HG03108 (cell line): ENCODE measurements at regions not wholly inside any gene's neighbourhood (a gene's known extent, or its start where the extent isn't known, plus 50 kb on each side); places are given as distances from the start of the nearest gene placed in this dataset.
A peak's percentile ranks its signal among the peaks of the same experiment; 100 is the strongest.

ENCODE experiments used
- ATAC-seq: cut with Tn5 transposase; IDR thresholded peaks from one replicate; pipeline ENCODE4 v1.9.1; 2021; ENCODE audit warnings: moderate library complexity; ENCODE audit not compliant: unreplicated experiment

- ATAC-seq: no peak
Observed at GRCh38 chr12:77777274-77777673, 53.4 kb upstream of the NAV3 start.

- ATAC-seq: no peak
Observed at GRCh38 chr12:77774761-77775160, 55.9 kb upstream of the NAV3 start.

DNA sequence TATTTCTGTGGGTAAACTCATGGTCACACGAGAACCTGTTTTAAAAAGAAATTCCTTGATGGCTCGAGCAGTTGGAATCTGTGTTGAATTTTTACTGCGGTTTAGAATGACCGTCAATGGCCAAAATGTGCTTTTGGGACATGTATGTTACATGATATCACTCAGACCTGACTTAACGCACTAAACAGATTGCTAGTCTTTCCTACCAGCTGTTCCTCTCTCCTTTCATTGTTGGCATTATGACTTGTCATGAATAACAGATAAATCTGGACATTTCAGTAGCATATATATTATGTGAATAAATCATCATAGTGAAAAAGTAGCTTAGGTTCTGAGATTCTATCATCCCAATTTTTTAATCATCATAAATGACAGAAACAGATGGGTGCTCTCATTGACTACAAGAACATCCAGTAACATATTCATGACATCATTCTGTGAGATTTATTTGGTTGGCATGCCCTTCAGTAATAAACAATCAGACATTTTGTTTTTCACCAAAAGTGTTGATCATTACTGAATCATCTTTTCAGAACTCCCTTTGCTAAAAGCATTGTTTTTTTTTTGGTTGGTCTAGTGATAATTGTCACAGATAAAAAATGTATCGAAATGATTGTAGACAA lies 57.9 kb upstream of the NAV3 start:
- ATAC-seq: no peak

- ATAC-seq: no peak
Observed at GRCh38 chr12:77768558-77768957, 62.1 kb upstream of the NAV3 start.

GRCh38 chr12:77767756-77768343 lies 62.8 kb upstream of the NAV3 start:
- no peak for ATAC-seq

DNA sequence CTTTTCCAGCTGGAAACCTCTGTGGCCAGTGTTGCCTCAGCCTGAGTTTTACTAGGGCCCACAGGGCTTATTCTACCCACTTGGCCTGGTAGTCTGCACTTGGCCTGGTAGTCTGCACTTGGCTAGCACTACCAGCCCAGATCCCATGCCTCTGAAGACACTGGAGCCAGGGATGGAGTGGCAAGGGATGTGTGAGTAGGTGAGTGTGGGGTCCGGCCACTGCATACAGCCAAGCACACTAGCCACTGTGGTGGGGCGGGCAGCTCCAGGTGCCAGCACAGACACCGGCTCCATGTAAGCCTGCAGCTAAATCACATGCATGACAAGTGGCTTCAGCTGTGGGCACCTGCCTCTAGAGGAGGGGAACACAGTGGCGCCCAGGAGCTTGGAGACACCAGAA lies 63.4 kb upstream of the NAV3 start:
- ATAC-seq: no peak

DNA sequence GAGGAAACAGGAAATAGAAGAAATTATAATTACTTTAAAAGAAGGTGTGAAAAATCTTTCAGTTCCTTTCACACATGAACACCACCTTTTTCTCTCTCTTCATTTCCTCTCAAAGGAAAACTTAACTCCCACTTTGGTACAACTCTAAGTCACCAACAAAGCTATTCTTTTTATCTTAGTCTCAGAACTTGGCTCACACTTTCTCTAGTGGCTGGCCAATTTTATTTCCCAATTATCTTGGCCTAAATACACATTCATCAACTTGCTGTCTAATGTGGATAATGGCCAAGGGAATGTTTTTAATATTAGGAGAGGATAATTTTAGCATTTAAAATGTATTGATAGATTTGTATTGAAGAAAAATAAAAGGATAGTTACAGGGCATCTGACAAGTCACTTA lies 64.5 kb upstream of the NAV3 start:
- ATAC-seq: no peak

DNA sequence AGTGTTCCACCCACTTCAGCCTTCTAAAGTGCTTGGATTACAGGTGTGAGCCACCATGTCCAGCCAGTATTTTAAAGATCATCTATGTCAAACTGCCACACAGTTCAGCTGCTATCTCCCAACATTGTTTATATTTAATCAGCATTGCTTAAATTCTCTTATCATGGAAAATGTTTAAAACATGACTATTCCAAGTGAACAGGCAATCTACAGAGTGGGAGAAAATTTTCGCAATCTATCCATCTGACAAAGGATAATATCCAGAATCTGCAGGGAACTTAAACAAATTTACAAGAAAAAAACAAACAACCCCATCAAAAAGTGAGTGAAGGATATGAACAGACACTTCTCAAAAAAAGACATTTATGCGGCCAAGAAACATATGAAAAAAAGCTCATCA lies 69.4 kb upstream of the NAV3 start:
- ATAC-seq: no peak

DNA sequence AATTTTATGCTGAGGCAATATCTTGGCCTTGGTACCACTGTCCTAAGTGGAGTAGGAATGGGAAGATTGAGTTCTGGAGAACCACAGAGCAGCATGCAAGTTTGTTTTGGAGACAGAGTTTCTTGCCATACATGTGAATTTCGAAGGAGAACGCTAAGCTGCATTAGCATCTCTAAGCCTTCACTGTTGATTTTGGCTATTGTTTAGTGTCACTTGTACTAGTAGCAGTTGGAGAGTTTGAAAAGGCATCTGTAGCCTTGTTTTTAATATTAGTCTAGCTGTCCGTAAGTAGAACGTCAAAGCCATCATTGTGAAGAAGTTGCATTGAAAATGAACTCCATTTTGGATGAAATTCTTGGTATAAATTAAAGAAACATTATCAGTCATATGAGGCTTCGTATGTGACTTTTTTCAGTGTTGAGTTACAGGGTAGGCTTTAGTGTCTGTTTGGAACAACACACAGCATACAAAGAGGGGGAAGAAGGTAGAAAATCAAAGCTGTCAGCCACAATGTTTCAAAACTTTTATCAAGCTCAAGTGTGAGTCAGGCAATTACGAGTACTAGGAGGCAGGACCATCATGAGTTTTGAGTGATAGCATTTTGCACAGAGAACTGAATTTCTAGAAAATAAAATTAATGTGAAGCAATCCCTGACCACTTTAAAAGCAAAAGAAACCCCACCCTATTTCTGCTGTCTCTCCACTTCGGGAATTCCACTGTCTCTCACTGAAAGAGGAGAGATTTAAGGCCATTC lies 70.2 kb upstream of the NAV3 start:
- ATAC-seq: no peak

- no peak for ATAC-seq
Observed at GRCh38 chr12:77754086-77754485, 76.6 kb upstream of the NAV3 start.

GRCh38 chr12:77751939-77752338 lies 78.8 kb upstream of the NAV3 start:
- no peak for ATAC-seq

DNA sequence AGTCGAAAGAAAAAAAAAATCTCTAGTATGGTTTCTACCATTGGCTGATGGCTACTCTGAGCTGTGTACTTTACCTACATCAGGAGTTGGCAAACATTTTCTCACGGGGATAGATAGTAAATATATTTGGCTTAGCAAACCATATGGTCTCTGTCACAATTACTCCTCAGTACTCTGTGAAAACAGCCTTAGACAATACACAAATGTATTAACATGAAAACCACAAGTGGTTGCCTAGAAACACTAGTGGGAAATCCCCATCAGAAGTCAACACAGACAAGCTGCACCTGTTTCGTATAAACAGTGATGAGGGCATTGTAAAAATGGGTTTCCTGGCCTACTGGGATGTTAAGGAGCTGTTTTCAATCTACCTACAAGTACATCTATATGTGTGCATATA lies 84.6 kb upstream of the NAV3 start:
- ATAC-seq: peak; percentile 100

- ATAC-seq: no peak
Observed at GRCh38 chr12:77745624-77746023, 85.1 kb upstream of the NAV3 start.

DNA sequence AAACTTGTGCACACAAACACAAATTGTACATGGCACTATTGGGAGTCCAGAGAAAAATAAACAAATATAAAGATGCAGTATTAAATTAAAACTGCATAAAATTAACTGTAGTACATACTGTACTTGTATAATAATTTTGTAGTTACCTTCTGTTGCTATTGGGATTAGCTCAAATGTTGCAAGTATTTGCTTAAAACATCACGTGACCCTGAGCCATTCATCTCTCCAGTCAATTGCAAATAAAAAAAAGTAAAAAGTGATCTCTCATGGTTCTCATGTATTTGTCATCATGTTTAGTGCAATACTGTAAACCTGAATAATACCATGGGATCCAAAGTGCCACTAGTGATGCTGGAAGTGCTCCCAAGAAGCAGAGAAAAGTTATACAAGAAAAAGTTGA lies 88.1 kb upstream of the NAV3 start:
- no peak for ATAC-seq

DNA sequence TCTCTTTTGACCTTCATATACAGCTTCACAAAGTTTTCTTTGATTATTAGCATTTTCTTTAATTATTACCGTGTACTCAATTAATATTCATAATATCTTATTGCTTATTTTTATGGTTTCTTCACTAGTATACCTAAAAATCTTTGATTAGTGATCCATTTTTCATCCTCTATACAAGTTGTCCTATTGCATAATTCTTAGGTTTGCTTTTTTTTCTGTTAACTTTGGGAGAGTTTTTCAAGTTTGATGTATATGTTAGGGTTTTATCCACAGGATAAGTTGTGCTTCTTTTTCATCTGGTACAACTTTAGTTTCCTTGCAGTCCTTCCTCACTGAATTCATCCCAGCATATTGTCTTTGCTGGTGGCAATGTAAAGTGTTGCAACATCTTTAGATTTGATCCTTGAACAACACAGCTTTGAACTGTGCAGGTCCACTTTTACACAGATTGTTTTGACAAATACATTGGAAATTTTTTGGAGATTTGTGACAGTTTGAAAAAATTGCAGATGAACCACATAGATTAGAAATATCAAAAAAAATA lies 88.6 kb upstream of the NAV3 start:
- ATAC-seq: no peak

GRCh38 chr12:77736219-77736965 lies 94.3 kb upstream of the NAV3 start:
- ATAC-seq: no peak

- ATAC-seq: no peak
Observed at GRCh38 chr12:77734214-77734883, 96.3 kb upstream of the NAV3 start.

GRCh38 chr12:77728018-77728417 lies 102.7 kb upstream of the NAV3 start:
- no peak for ATAC-seq

DNA sequence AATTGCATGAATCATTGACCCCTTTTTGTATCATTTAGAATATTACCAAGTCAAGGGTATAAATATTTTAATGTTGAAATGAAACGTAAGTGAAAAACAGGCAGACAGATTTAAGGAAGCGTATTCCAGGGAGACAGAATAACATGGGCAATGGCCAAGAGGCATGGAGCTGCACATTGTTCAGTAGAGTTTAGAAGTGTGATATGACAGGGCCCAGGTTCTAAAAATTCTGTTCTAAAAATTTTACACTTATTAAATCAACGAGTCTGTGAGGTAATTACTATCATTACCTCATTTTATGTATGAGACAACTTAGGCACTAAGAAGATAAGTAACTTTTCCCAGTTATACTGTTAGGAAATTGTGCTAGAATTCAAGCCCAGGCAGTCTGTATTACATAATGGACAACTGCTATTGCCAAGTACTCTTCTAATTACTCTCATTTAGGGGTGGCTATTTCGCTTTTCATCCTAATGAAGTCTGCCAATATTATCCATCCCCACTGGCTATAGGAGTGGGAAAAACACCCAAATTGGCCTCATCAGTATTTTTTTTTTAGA lies 103.2 kb upstream of the NAV3 start:
- ATAC-seq: no peak

DNA sequence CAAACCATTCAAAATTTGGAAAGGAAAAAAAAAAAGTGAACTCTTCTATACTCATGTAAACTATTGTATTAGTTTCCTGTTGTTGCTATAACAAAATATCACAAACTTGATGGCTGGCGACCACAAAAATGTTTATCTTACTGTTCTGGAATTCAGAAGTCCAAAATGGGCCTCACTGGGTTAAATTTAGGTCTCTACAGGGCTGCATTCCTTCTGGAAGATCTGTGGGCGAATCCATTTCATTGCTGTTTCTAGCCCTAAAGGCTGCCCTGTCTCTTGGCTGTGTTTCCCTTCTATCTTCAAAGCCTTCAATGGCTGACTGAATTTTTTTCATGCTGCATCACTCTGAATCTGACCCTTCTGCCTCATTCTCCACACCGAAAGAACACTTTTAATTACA lies 105.1 kb upstream of the NAV3 start:
- ATAC-seq: no peak
